PC-9 (cell line): ENCODE measurements at regions not wholly inside any gene's neighbourhood (a gene's known extent, or its start where the extent isn't known, plus 50 kb on each side); places are given as distances from the start of the nearest gene placed in this dataset.
"Not testable (repeated sequence)": the region's sequence is repeated elsewhere in the genome, so short reads cannot be mapped to it uniquely, and the experiment has no call there.

Source experiments
- BruUV-seq: library from RNA; stranded (reverse); fragments of 400-500 nt; replicated peaks from 2 replicates; lab custom pipeline; 2021; lab: Mats Ljungman, UMichigan
- CTCF ChIA-PET: fragments of 300-600 bp; sonication (Branson Sonifier 250); formaldehyde crosslinking; loops from one replicate; lab custom pipeline; 2022; ENCODE audit warnings: antibody characterized with exemption; lab: Charles Lee
- POLR2A ChIA-PET: fragments of 300-600 bp; sonication (Branson Sonifier 250); formaldehyde crosslinking; loops from one replicate; lab custom pipeline; 2022; ENCODE audit warnings: antibody characterized with exemption; ENCODE audit not compliant: unreplicated experiment; lab: Charles Lee
- DNase-seq, 2 experiments: peaks; one replicate each; pipeline versions ENCODE4 v3.0.0 to v3.0.0-alpha.2; 2015 to 2022; ENCODE audit warnings: mixed read lengths in 1 of 2
- H2AFZ ChIP-seq: fragments of 200-600 bp; sonication (generic); 2 replicates; pipeline ENCODE4 v1.8.1; 2017; ENCODE audit warnings: antibody characterized with exemption
- H3F3A ChIP-seq: fragments of 200-600 bp; sonication (generic); 2 replicates; pipeline ENCODE4 v1.8.1; 2017; ENCODE audit warnings: antibody characterized with exemption, mild to moderate bottlenecking, low read depth; ENCODE audit not compliant: insufficient read depth
- H3K27ac ChIP-seq: fragments of 200-600 bp; sonication (generic); 2 replicates; pipeline ENCODE4 v1.6.1; 2016; ENCODE audit warnings: mixed run types
- H3K27me3 ChIP-seq: fragments of 200-600 bp; sonication (generic); 2 replicates; pipeline ENCODE4 v1.6.1; 2016; ENCODE audit warnings: low read depth, mixed run types; ENCODE audit not compliant: insufficient read depth
- H3K36me3 ChIP-seq: fragments of 200-600 bp; sonication (generic); 2 replicates; pipeline ENCODE4 v1.6.1; 2016; ENCODE audit warnings: low read depth, mixed run types
- H3K4me1 ChIP-seq: fragments of 200-600 bp; sonication (generic); replicated peaks from 2 replicates; pipeline ENCODE4 v1.6.1; 2016; ENCODE audit warnings: mixed run types; ENCODE audit not compliant: insufficient read depth
- H3K4me2 ChIP-seq: fragments of 200-600 bp; sonication (generic); 2 replicates; pipeline ENCODE4 v1.6.1; 2017; ENCODE audit warnings: mixed run types
- H3K4me3 ChIP-seq: fragments of 200-600 bp; sonication (generic); 2 replicates; pipeline ENCODE4 v1.6.1; 2016; ENCODE audit warnings: mixed run types
- H3K79me2 ChIP-seq: fragments of 200-600 bp; sonication (generic); 2 replicates; pipeline ENCODE4 v1.6.1; 2017; ENCODE audit warnings: low read depth, mixed run types
- H3K9me2 ChIP-seq: fragments of 200-600 bp; sonication (generic); 2 replicates; pipeline ENCODE4 v1.8.1; 2017; ENCODE audit warnings: mild to moderate bottlenecking; ENCODE audit not compliant: insufficient read depth
- H3K9me3 ChIP-seq: fragments of 200-600 bp; sonication (generic); 2 replicates; pipeline ENCODE4 v1.8.1; 2016; ENCODE audit warnings: low read depth; ENCODE audit not compliant: insufficient read depth
- H4K20me1 ChIP-seq: fragments of 200-600 bp; sonication (generic); 2 replicates; pipeline ENCODE4 v1.8.1; 2017; ENCODE audit not compliant: insufficient read depth
- EZH2 ChIP-seq: fragments of 200-600 bp; sonication (generic); IDR thresholded peaks from 2 replicates; pipeline ENCODE4 v1.8.0; 2017; ENCODE audit warnings: antibody characterized with exemption, low read depth
- intact Hi-C: fragments of 100-400 bp; cut with micrococcal nuclease; formaldehyde crosslinking; loops from one replicate; pipeline ENCODE4 v1.10.0; 2022; ENCODE audit not compliant: unreplicated experiment
- TF ChIP-seq, protein P1 (sequence below): fragments of 200-600 bp; sonication (generic); conservative IDR thresholded peaks from 2 replicates; pipeline ENCODE4 v1.6.1; 2017; ENCODE audit warnings: mixed run types, antibody characterized with exemption, mild to moderate bottlenecking, moderate library complexity

DNA sequence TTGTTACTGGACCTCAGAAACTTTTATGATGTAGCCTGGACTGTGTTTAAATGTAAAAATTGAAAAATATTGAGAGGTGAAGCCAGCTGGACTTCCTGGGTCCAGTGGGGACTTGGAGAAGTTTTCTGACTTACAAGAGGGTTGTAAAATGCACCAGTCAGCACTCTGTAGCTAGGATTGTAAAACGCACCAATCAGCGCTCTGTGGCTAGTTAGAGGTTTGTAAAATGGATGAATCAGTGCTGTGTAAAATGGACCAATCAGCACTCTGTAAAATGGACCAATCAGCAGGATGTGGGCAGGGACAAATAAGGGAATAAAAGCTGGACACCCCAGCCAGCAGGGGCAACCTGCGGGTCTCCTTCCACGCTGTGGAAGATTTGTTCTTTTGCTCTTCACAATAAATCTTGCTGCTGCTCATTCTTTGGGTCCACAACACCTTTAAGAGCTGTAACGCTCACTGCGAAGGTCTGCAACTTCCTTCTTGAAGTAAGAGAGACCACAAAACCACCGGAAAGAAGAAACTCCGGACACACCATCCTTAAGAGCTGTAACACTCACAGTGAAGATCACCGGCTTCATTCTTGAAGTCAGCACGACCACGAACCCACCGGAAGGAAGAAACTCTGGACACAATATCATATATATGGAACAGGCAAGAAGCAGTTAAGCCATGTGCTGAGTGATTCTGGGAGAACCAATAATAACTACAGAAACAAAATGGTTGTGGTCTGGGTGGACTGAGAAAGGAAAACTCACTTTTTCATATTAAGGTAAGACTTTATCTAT lies 201.3 kb downstream of the GABRG2 start:
- no peak for TF ChIP-seq EZH2
- no TSS peak for BruUV-seq
- no peaks in the 10 kb centered on the region for H3K36me3 ChIP-seq
- no peak for DNase-seq
- H3K9me2 ChIP-seq: no peaks in the 10 kb centered on the region
- H3K4me3 ChIP-seq: no peak overlapping the region
- ChIA-PET POLR2A (no interaction called here), CTCF (no interaction called here)
- no peaks in the 10 kb centered on the region for H3K79me2 ChIP-seq
- no peak overlapping the region for H2AFZ ChIP-seq
- intact Hi-C loops: no loop called here
- no peaks in the 10 kb centered on the region for H3F3A ChIP-seq
- H3K4me1 ChIP-seq: no peaks in the 10 kb centered on the region
- no peaks in the 10 kb centered on the region for H3K27me3 ChIP-seq
- H3K9me3 ChIP-seq: no peaks in the 10 kb centered on the region
- H4K20me1 ChIP-seq: no peaks in the 10 kb centered on the region
- H3K4me2 ChIP-seq: no peak overlapping the region
- H3K27ac ChIP-seq: no peak overlapping the region

DNA sequence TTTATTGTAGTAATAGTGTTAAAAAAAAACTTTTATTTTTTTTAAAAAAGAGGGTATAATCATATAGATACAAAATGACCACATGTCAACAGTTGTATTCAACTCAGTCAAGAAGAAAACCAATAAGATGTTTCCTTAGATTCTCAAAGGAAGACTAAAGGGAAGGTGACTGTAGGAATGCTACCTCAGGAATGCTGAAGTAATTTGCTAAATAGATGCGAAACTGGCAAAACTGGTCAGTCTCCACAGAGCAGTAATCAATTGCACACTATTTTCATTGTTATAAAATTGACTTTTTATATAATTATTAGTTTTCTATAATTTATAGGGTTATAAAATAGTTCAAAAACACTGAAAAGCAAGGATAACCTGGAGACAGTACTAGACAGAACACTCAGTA lies 204.8 kb downstream of the GABRG2 start:
- H3K4me2 ChIP-seq: no peak overlapping the region
- no peak overlapping the region for H3K27ac ChIP-seq
- POLR2A ChIA-PET: no interaction called here
- no peaks in the 10 kb centered on the region for H3K9me2 ChIP-seq
- CTCF ChIA-PET: no interaction called here
- no peaks in the 10 kb centered on the region for H3K36me3 ChIP-seq
- no peaks in the 10 kb centered on the region for H3K4me1 ChIP-seq
- no peak for DNase-seq
- BruUV-seq: no TSS peak
- H3K27me3 ChIP-seq: no peaks in the 10 kb centered on the region
- intact Hi-C loops: no loop called here
- no peaks in the 10 kb centered on the region for H4K20me1 ChIP-seq
- no peak overlapping the region for H2AFZ ChIP-seq
- no peak overlapping the region for H3K4me3 ChIP-seq
- TF ChIP-seq EZH2: no peak
- TF ChIP-seq, protein P1, sequence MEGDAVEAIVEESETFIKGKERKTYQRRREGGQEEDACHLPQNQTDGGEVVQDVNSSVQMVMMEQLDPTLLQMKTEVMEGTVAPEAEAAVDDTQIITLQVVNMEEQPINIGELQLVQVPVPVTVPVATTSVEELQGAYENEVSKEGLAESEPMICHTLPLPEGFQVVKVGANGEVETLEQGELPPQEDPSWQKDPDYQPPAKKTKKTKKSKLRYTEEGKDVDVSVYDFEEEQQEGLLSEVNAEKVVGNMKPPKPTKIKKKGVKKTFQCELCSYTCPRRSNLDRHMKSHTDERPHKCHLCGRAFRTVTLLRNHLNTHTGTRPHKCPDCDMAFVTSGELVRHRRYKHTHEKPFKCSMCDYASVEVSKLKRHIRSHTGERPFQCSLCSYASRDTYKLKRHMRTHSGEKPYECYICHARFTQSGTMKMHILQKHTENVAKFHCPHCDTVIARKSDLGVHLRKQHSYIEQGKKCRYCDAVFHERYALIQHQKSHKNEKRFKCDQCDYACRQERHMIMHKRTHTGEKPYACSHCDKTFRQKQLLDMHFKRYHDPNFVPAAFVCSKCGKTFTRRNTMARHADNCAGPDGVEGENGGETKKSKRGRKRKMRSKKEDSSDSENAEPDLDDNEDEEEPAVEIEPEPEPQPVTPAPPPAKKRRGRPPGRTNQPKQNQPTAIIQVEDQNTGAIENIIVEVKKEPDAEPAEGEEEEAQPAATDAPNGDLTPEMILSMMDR: no peak
- no peaks in the 10 kb centered on the region for H3K9me3 ChIP-seq
- H3F3A ChIP-seq: no peaks in the 10 kb centered on the region
- H3K79me2 ChIP-seq: no peaks in the 10 kb centered on the region

DNA sequence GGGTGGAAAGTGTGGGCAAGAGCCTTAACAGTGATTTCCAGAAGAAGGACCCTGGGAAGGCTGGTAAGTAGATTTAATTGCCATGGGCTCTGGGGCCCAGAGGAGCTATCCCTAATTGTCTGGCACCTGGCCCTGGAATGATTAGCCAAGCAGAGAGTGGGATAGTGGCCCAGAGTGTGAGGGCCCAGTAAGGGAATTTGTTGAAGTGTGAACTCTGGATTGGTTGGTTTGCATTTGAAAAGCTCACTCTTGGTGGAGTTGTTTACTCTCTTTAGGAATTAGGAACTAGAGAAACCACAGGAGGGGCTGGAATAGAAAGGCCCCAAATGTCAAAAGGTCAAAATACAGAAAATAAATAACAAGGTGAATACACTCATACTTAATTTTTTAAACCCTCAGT lies 207.1 kb downstream of the GABRG2 start:
- no peak overlapping the region for H3K4me3 ChIP-seq
- H2AFZ ChIP-seq: no peak overlapping the region
- intact Hi-C loops: no loop called here
- no peaks in the 10 kb centered on the region for H3K9me2 ChIP-seq
- H4K20me1 ChIP-seq: no peaks in the 10 kb centered on the region
- H3K36me3 ChIP-seq: no peaks in the 10 kb centered on the region
- POLR2A ChIA-PET: no interaction called here
- DNase-seq: no peak
- no peaks in the 10 kb centered on the region for H3F3A ChIP-seq
- CTCF ChIA-PET: no interaction called here
- no peaks in the 10 kb centered on the region for H3K4me1 ChIP-seq
- BruUV-seq: no TSS peak
- H3K79me2 ChIP-seq: no peaks in the 10 kb centered on the region
- no peak overlapping the region for H3K27ac ChIP-seq
- no peaks in the 10 kb centered on the region for H3K9me3 ChIP-seq
- H3K4me2 ChIP-seq: no peak overlapping the region
- H3K27me3 ChIP-seq: peaks cover 4% of the 10 kb centered on the region; the same call in 1 of the 2 replicates
- TF ChIP-seq, protein P1: no peak
- no peak for TF ChIP-seq EZH2

DNA sequence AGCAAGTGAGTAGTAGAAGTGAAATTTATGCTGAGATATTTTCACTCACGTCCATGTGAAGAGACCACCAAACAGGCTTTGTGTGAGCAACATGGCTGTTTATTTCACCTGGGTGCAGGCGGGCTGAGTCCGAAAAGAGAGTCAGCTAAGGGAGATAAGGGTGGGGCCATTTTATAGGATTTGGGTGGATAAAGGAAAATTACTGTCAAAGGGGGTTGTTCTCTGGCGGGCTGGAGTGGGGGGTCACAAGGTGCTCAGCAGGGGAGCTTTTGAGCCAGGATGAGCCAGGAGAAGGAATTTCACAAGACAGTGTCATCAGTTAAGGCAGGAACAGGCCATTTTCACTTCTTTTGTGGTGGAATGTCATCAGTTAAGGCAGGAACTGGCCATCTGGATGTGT lies 207.8 kb downstream of the GABRG2 start:
- POLR2A ChIA-PET, H3F3A ChIP-seq, H3K4me2 ChIP-seq, H3K4me1 ChIP-seq, intact Hi-C loops, CTCF ChIA-PET, H3K27me3 ChIP-seq, H4K20me1 ChIP-seq, H3K9me2 ChIP-seq, H3K79me2 ChIP-seq, H3K36me3 ChIP-seq, BruUV-seq, H3K9me3 ChIP-seq, H2AFZ ChIP-seq, H3K4me3 ChIP-seq, DNase-seq, H3K27ac ChIP-seq: not testable (repeated sequence)
